ENCODE measurements at regions not wholly inside any gene's neighbourhood (a gene's known extent, or its start where the extent isn't known, plus 50 kb on each side); places are given as distances from the start of the nearest gene placed in this dataset.

DNA sequence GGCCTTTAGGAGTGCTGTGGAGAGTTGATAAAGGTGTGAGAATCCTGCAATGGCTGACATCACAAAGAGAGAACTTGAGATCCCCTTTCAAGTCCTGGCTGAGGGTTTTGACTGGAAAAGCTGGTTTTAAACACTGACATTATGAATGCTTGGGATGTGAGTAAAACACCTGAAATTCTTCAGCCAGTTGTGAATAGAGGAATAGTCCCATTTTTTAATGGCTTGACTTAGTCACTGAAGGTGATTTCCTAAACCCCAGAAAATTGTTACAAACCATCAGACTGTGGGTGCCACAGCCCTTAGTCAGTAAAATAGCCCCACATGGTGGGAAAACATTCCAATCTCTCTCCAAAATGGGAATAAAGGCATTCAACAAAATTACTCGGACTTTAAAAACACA lies 107.7 kb upstream of the LMO4 start:
- DNase-seq (ENCODE audit: low spot score): no peak
- TF ChIP-seq, protein P1, sequence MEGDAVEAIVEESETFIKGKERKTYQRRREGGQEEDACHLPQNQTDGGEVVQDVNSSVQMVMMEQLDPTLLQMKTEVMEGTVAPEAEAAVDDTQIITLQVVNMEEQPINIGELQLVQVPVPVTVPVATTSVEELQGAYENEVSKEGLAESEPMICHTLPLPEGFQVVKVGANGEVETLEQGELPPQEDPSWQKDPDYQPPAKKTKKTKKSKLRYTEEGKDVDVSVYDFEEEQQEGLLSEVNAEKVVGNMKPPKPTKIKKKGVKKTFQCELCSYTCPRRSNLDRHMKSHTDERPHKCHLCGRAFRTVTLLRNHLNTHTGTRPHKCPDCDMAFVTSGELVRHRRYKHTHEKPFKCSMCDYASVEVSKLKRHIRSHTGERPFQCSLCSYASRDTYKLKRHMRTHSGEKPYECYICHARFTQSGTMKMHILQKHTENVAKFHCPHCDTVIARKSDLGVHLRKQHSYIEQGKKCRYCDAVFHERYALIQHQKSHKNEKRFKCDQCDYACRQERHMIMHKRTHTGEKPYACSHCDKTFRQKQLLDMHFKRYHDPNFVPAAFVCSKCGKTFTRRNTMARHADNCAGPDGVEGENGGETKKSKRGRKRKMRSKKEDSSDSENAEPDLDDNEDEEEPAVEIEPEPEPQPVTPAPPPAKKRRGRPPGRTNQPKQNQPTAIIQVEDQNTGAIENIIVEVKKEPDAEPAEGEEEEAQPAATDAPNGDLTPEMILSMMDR (IDR thresholded peaks at IDR 0.05; ENCODE audit: extremely low read depth, missing control alignments): no peak

DNA sequence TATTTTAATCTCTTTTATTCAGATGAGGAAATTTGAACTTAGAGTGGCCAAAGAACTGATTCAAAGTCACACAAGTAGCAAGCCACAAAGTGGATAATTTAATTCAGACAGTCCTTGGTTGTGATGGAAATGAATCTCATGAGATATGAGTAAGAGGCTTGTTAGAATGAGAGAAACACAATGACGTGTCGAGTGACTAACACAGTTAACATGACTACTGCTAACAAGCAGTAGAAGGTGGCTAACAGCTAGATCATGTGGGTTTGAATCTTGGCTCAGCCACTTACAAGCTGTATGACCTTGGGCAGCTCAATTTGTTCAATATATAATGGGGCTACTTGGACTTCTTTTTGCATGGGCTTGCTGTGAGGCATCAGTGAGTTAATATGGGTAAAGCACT lies 104.5 kb upstream of the LMO4 start:
- TF ChIP-seq, protein P1 (IDR thresholded peaks at IDR 0.05; ENCODE audit: extremely low read depth, missing control alignments): no peak
- DNase-seq (ENCODE audit: low spot score): no peak

DNA sequence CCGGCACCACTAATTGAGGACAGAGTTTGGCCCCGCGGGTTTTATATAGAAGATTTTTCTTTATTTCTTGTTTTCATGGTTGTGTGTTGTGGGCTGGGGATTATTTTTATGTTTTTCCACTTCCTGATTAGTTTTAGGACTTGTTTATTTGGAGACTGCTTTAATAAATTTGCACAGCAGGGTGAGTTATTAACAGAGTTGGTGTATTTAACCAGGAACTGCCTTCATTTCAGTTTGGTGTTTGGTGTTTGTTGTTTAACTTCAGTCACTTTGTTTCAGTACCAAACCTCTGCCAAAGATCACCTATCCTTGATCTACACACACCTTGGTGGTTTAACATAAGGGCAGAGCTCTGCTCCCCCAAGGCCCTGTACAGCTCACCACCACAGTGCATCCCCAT lies 103.5 kb upstream of the LMO4 start:
- TF ChIP-seq, protein P1 (IDR thresholded peaks at IDR 0.05; ENCODE audit: extremely low read depth, missing control alignments): no peak
- no peak for DNase-seq (ENCODE audit: low spot score)

DNA sequence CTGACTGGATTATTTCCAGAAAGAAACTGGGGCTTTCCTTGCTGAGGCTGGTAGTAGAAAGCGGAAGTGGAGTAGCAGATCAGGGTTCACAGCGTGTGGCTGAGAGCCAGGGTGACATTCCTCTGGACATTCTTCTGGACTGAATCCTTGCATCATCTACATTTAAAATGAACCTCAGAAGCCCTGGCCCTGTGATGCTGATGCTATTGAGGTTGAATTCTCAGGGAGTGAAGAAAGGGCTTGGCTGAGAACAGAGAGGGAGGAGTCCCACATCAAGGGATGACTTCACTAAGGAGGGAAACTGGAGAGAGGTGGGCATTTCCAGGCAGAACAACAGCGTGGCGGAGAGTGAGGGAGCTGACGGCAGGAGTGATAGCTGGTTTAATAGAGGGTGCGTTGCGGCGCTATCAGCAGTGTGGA lies 102.3 kb upstream of the LMO4 start:
- TF ChIP-seq, protein P1 (IDR thresholded peaks at IDR 0.05; ENCODE audit: extremely low read depth, missing control alignments): no peak
- no peak for DNase-seq (ENCODE audit: low spot score)

DNA sequence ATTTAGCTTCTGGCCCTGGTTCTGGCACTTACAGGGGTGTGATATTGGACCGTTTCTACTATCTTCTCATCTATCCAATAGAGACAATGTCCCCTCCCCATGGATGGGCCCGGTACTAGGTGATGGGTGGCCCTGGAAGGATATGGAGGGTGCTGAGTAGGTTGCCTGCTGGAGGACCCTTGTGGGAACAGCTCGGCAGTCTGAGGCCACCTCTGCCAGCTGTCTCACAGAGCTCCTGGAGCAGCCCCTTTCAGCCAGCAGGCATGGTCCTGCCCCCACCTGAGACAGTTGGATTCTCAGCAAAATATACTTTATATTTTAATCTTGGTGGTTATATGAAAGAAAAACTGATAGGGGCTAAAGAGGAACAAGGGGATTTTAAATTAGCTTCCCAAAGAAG lies 101.0 kb upstream of the LMO4 start:
- no peak for DNase-seq (ENCODE audit: low spot score)

DNA sequence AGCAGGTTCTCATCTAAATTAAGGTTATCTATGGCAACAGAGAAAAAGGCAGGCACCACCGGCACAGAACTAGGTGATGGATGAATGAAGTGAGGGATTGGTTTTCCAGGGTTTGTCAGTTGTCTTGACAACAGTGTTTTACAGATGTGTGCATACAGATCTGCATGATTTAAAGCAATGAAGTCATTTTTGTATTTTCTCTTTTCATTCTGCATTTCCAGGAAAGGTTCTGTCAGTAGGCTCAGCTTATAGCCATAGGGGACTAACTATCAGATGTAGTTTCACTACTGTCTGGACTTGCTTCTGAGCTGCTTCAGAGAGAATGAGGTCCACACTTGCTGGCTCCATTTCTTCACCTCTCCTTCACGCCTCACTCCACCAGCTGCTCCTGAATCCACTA lies 98.2 kb upstream of the LMO4 start:
- TF ChIP-seq, protein P1 (IDR thresholded peaks at IDR 0.05; ENCODE audit: extremely low read depth, missing control alignments): no peak
- no peak for DNase-seq (ENCODE audit: low spot score)

More for the DNA sequence above, 101.0 kb upstream of the LMO4 start:
- TF ChIP-seq, protein P1 (IDR thresholded peaks at IDR 0.05; ENCODE audit: extremely low read depth, missing control alignments): no peak

DNA sequence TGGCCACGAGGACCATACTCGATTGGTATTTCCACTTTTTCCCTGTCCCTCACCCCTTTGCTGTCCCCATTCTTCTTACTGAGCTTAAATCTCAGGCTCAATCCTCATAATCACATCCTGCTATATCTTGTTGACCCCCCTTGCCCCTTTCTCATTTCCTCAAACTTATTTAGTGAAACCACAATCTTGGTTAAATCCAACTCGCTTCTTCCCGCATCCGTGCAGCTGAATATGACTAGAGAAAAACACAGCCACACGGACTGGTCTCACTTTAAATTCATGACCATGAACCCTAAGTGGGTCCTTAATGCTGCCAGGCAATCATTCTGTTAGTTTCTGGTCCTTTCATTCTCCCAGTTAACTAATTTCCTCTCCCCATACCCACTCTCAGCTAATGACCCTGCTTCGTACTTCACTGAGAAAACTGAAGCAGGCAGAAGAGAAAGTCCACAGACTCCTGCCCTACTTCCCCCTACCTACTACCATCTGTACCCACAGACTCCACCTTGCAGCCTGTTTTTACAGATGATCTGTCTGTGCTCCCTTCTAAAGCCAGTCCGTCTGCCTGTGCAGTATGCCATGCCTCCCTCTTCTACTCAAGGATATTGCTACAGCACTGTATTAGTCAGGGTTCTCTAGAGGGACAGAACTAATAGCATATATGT lies 96.8 kb upstream of the LMO4 start:
- TF ChIP-seq, protein P1 (IDR thresholded peaks at IDR 0.05; ENCODE audit: extremely low read depth, missing control alignments): no peak

More for the DNA sequence above, 96.8 kb upstream of the LMO4 start:
- no peak for DNase-seq (ENCODE audit: low spot score)

Data from GM20000 (cell line).